ENCODE measurements at regions not wholly inside any gene's neighbourhood (a gene's known extent, or its start where the extent isn't known, plus 50 kb on each side); places are given as distances from the start of the nearest gene placed in this dataset.

GRCh38 chr3:144774897-144775296 lies 803.3 kb downstream of the DIPK2A start (continued):
- TF ChIP-seq CTCF (IDR thresholded peaks at IDR 0.05; ENCODE audit: low read depth, low read length, missing input control) (no peak), HNF4G (IDR thresholded peaks at IDR 0.05) (no peak)

- peaks cover 0 to 2% (median 0%) of the 10 kb centered on the region in 4 donors for H3K4me1 ChIP-seq (ENCODE audit: control insufficient read depth in 4 of 4, insufficient read depth in 4 of 4, low read length in 3 of 4)
- DNase-seq (ENCODE audit: low spot score), result no peak
- no peaks in the 10 kb centered on the region for H3K36me3 ChIP-seq (ENCODE audit: control insufficient read depth in 4 of 4, insufficient read depth in 3 of 4, low read depth in 1 of 4, low read length in 3 of 4)
- H3K9me3 ChIP-seq (ENCODE audit: control insufficient read depth in 4 of 4, low read length in 3 of 4), result no peaks in the 10 kb centered on the region
- TF ChIP-seq EGR1 (IDR thresholded peaks at IDR 0.05; ENCODE audit: low read depth in 2 of 2) (no peak), NR2F2 (IDR thresholded peaks at IDR 0.05) (no peak), CTCF (IDR thresholded peaks at IDR 0.05; ENCODE audit: low read depth, low read length, missing input control) (no peak)
- H3K27me3 ChIP-seq (ENCODE audit: control insufficient read depth in 4 of 4, insufficient read depth in 4 of 4, low read length in 3 of 4), result no peaks in the 10 kb centered on the region
- no peak overlapping the region for H3K9ac ChIP-seq (ENCODE audit: low read depth in 1 of 2, low read length in 2 of 2)
- H3K27ac ChIP-seq (ENCODE audit: low read depth in 1 of 2, low read length in 2 of 2), result no peak overlapping the region
- H3K4me3 ChIP-seq (ENCODE audit: low read depth in 1 of 3, low read length in 3 of 3), result no peak overlapping the region
Measured at GRCh38 chr3:144775551-144775950, 803.9 kb downstream of the DIPK2A start.

- DNase-seq (ENCODE audit: low spot score), result no peak
- Histone ChIP-seq H3K4me3 (ENCODE audit: low read depth in 1 of 3, low read length in 3 of 3) (no peak overlapping the region), H3K36me3 (ENCODE audit: control insufficient read depth in 4 of 4, insufficient read depth in 3 of 4, low read depth in 1 of 4, low read length in 3 of 4) (no peaks in the 10 kb centered on the region), H3K27me3 (ENCODE audit: control insufficient read depth in 4 of 4, insufficient read depth in 4 of 4, low read length in 3 of 4) (no peaks in the 10 kb centered on the region), H3K9ac (ENCODE audit: low read depth in 1 of 2, low read length in 2 of 2) (no peak overlapping the region), H3K27ac (ENCODE audit: low read depth in 1 of 2, low read length in 2 of 2) (no peak overlapping the region), H3K4me1 (ENCODE audit: control insufficient read depth in 4 of 4, insufficient read depth in 4 of 4, low read length in 3 of 4) (no peaks in the 10 kb centered on the region), H3K9me3 (ENCODE audit: control insufficient read depth in 4 of 4, low read length in 3 of 4) (no peaks in the 10 kb centered on the region)
- TF ChIP-seq JUND (IDR thresholded peaks at IDR 0.05) (no peak), GABPA (IDR thresholded peaks at IDR 0.05 in 1 of 2, conservative IDR thresholded peaks at IDR 0.05 in 1 of 2) (no peak), ZBTB33 (IDR thresholded peaks at IDR 0.05) (no peak), SP1 (IDR thresholded peaks at IDR 0.05) (no peak), CTCF (IDR thresholded peaks at IDR 0.05; ENCODE audit: low read depth, low read length, missing input control) (no peak), RXRA (IDR thresholded peaks at IDR 0.05) (no peak), TAF1 (conservative IDR thresholded peaks at IDR 0.05) (no peak), REST (IDR thresholded peaks at IDR 0.05) (no peak), RAD21 (IDR thresholded peaks at IDR 0.05) (no peak), HNF4A (conservative IDR thresholded peaks at IDR 0.05) (no peak), YY1 (IDR thresholded peaks at IDR 0.05) (no peak), EGR1 (IDR thresholded peaks at IDR 0.05; ENCODE audit: low read depth in 2 of 2) (no peak), MAX (IDR thresholded peaks at IDR 0.05) (no peak), NR2F2 (IDR thresholded peaks at IDR 0.05) (no peak), HNF4G (IDR thresholded peaks at IDR 0.05) (no peak), FOXA1 (IDR thresholded peaks at IDR 0.05) (no peak), FOXA2 (IDR thresholded peaks at IDR 0.05) (no peak), ATF3 (IDR thresholded peaks at IDR 0.05) (no peak)
- WGBS, result 87% methylated on average over 2 of the region's 2 CpGs
Measured at GRCh38 chr3:144777906-144778305, 806.3 kb downstream of the DIPK2A start.
